ENCODE measurements at regions not wholly inside any gene's neighbourhood (a gene's known extent, or its start where the extent isn't known, plus 50 kb on each side); places are given as distances from the start of the nearest gene placed in this dataset.
A peak's percentile ranks its signal among the peaks of the same experiment; 100 is the strongest.
"Not testable (repeated sequence)": the region's sequence is repeated elsewhere in the genome, so short reads cannot be mapped to it uniquely, and the experiment has no call there.

- DNase-seq (ENCODE audit: low spot score), result no peak
Observed at GRCh38 chr5:116998024-116998423, 423.4 kb upstream of the SEMA6A start.

- DNase-seq (ENCODE audit: low spot score), result no peak
Observed at GRCh38 chr5:116992681-116993080, 418.1 kb upstream of the SEMA6A start.

GRCh38 chr5:116989995-116990394 is 415.4 kb upstream of the SEMA6A start:
- no peak for DNase-seq (ENCODE audit: low spot score)

- DNase-seq (ENCODE audit: low spot score), result no peak
Observed at GRCh38 chr5:116982035-116982434, 407.4 kb upstream of the SEMA6A start.

- DNase-seq (ENCODE audit: low spot score), result no peak
Observed at GRCh38 chr5:116980581-116980980, 406.0 kb upstream of the SEMA6A start.

- no peak for DNase-seq (ENCODE audit: low spot score)
Observed at GRCh38 chr5:116976767-116977166, 402.1 kb upstream of the SEMA6A start.

GRCh38 chr5:116971131-116971530 is 396.5 kb upstream of the SEMA6A start:
- DNase-seq (ENCODE audit: low spot score), result no peak

DNA sequence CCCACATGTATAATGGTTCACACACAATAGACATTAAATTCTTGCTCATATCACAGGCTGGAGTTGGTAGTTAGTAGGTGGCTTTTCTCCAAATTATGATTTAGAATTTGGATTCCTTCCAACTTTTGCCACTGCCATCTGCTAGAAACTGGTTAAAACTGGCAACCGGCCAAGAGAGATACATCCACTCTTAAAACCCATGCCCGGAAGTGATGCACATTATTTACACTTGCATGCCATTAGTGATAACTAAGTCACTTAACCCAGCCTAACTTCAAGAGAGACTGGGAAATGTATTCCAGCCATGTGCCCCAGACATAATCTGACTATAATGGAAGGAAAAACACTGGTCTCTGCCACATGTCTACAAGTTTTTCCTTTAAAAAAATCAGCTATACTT is 395.7 kb upstream of the SEMA6A start:
- DNase-seq (ENCODE audit: low spot score), result peak; percentile 18

DNA sequence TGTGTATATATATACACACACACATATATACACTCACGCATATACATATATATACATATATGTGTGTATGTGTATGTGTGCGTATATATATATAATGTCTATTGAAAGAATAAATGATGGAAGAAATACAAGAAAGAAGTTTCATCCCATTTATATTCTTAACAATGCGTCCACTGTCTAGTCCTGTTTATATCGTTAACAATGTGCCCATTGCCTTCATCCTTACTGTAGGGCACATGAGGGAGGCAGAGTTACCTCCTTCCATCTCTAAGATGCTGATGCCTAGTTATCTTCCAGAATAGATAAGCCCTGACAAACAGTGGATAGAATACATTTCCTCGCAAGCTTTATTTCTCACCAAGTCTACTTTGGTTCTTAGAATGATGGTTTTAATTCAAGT is 389.8 kb upstream of the SEMA6A start:
- DNase-seq (ENCODE audit: low spot score), result no peak

DNA sequence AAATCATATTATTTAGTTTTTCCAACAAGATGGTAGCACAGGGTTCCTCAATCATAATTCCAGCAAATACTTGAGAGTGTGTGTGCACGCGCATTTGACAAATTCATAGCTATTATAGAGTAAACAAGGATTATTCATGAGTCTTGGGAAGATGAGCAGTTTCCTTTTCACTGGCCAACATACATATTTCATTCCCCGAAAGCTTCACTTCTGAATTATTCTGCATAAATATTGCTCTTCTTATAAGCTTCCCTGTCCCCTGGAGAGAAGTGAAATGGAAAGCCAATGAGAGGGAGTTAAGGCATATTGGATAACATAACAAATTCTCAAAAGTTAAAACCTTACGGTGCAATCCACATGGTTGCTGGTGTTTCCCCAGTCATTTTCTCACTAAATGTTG is 386.4 kb upstream of the SEMA6A start:
- no peak for DNase-seq (ENCODE audit: low spot score)

GRCh38 chr5:116959843-116960242 is 385.2 kb upstream of the SEMA6A start:
- no peak for DNase-seq (ENCODE audit: low spot score)

DNA sequence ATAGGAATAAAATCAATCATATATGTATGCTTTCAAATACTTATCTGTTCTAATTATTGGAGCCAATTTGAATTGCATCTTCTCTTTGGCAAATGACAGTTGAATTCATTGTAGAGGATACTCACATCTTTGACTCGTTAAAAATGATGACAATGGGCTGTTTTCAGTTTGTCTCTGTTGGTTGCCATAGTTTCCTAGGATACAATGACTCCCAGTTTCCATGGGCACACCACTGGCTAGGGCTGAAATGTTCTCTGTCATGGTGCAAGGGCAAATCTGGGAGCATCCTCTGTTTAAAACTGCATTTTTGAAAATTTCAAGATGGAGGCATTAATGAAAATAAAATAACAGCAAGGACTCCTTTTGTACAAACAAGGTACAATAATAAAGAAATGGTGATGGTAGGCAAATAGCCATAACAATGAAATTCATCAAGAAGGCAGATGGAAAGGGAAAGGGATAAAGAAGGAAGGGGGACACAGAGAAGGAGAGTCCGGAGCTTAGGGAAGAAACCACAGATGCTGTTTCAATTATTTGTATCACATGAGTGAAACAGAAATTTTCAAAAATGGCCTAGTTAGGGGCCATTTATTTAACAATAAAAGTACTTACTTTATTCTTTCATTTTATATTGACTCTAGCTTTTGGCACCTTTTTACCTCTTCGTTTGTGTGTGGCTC is 378.8 kb upstream of the SEMA6A start:
- DNase-seq (ENCODE audit: low spot score), result no peak

GRCh38 chr5:116951219-116951618 is 376.6 kb upstream of the SEMA6A start:
- no peak for DNase-seq (ENCODE audit: low spot score)

DNA sequence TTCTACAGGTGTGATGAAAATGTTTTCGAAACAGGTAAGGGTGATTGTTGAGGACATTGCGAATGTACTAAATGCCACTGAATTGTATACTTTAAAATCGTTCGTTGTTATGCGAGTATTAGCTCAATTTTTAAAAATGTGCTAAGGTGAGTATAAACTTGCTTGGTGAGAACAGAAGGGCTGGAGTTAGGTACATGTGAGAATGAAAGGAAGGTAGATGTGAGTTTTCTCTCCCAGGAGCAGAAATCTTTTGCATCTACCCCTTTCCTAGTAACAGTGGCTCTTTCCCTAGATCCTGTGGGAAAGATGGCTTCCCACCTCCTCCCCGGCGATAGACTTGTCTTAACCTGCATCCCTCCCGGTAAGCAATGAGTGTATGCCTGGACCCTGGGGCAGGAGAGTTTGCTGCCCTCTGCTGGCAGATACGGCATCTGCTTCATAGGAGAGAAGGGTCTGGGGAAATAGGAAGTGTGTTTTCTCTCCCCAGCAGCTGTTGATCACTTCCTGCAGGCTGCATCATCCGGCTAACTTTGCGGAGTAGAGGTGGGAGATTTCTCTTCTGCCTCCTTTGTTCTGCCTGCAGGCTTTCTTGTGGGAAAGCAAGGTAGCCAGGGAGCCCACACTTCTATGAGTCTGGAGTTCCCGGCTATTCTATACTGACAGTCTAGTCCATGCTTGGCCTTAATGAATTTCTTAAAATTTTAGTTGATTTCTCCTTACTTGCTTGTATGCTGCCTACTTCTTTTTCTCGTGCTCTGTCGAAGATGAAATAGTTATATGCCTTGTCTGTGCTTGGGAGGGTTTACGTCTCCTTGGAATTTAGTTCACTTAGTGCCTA is 373.3 kb upstream of the SEMA6A start:
- DNase-seq (ENCODE audit: low spot score), result no peak

- DNase-seq (ENCODE audit: low spot score), result not testable (repeated sequence)
Observed at GRCh38 chr5:116945613-116946382, 371.2 kb upstream of the SEMA6A start.

DNA sequence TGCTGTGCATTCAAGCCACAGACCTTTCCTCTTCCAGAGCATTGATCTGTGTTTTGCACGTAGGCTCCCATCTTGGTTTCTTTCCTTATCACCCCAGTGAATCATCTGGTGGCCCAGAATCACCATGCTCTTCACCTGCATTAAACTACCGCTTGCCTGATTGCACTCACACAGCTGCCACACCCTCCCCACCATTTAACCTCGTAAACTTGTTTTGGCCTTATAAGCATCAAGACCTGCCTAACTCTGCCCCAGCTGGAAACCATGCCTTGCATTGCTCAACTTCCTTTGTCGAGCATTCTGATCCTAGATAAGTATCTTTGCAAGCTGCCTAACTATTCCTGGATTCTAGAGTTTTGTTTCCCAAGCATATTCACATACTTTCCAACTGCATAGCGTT is 369.6 kb upstream of the SEMA6A start:
- DNase-seq (ENCODE audit: low spot score), result peak; percentile 60

- DNase-seq (ENCODE audit: low spot score), result no peak
Observed at GRCh38 chr5:116942622-116943021, 368.0 kb upstream of the SEMA6A start.

DNA sequence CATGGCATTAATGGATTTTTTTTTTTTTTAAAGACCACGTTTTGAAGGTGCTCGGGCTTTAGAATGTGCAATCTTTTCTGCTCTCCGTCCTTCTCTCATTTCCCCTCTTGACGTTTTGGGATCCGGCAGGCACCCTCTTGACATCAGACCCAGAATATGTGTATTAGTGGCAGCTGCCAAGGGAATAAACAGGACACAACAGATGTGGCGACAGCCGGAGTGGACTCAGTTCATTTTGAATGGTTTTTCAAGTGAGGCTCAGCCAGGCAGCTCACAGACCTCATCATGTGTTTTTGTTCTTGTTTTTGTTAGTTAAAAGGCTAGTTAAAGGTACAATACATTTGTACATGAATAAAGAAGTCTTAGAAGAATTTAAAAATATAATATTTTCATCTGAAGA is 365.0 kb upstream of the SEMA6A start:
- no peak for DNase-seq (ENCODE audit: low spot score)

- no peak for DNase-seq (ENCODE audit: low spot score)
Observed at GRCh38 chr5:116938488-116938887, 363.9 kb upstream of the SEMA6A start.

DNA sequence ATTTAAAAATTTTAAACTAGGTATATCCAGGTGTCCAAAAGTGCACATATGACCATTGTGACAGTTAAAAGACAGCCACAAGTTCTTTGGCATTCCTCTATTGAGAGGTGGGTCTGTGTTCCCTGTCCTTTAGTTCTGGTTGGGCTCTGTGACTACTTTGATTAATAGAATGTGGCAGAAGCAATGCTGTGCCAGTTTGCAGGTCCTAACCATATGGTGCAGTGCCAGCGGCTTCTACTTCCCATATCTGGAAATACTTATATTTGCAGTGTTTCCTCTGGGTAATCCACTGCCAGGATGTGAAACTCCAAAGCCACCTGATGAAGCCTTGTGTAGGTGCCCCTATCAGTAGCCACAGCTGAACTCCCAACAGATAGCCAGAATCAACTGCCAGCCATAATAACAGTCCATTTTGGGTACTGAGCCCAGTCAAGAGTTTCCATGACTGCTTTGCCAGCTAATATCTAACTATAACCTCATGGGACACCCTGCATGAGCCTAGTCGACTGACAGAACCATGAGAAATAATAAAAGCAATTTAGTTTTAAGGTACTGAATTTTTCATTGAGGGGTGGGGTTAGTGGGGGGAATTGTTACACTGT is 361.0 kb upstream of the SEMA6A start:
- DNase-seq (ENCODE audit: low spot score), result no peak

GRCh38 chr5:116930616-116931015 is 356.0 kb upstream of the SEMA6A start:
- no peak for DNase-seq (ENCODE audit: low spot score)

- DNase-seq (ENCODE audit: low spot score), result no peak
Observed at GRCh38 chr5:116923344-116923743, 348.7 kb upstream of the SEMA6A start.

Data from umbilical cord (tissue), 1 donor.